ENCODE measurements at regions not wholly inside any gene's neighbourhood (a gene's known extent, or its start where the extent isn't known, plus 50 kb on each side); places are given as distances from the start of the nearest gene placed in this dataset.

GRCh38 chr1:38784452-38785284 lies 74.9 kb downstream of the RRAGC start:
- BruUV-seq (replicated peaks): no TSS peak
- H3K36me3 ChIP-seq (ENCODE audit: control insufficient read depth in 1 of 2, insufficient read depth in 2 of 2, low read length in 2 of 2): no peaks in the 10 kb centered on the region
- no peak overlapping the region for H3K27ac ChIP-seq (ENCODE audit: low read depth, low read length)
- ATAC-seq (no peak), DNase-seq (ENCODE audit: low read depth, low spot score) (no peak)
- H3K79me2 ChIP-seq (ENCODE audit: insufficient read depth, low read length): no peaks in the 10 kb centered on the region
- H3K4me2 ChIP-seq (ENCODE audit: low read length): no peak overlapping the region
- no peak overlapping the region for H3K9ac ChIP-seq (ENCODE audit: low read length)
- ChIA-PET RAD21 (ENCODE audit: low non-redundant PET in 1 of 2, low total read pairs in 2 of 2, uncharacterized antibody in 2 of 2, unreplicated experiment in 2 of 2) (no interaction called here), CTCF (no interaction called here), POLR2A (no interaction called here)
- no peak overlapping the region for H3K4me3 ChIP-seq (replicated peaks in 1 of 2; ENCODE audit: low read depth in 1 of 2, low read length in 2 of 2)
- intact Hi-C loops (cut with micrococcal nuclease): no loop called here
- TF ChIP-seq ZBTB33 (IDR thresholded peaks at IDR 0.05; ENCODE audit: extremely low read depth, insufficient replicate concordance, low read length): no peak
- TF ChIP-seq POLR2AphosphoS5 (IDR thresholded peaks at IDR 0.05; ENCODE audit: low read depth, low read length): no peak
- no peak for TF ChIP-seq YY1 (IDR thresholded peaks at IDR 0.05; ENCODE audit: extremely low read depth, insufficient replicate concordance, low read depth, low read length)
- no peak for TF ChIP-seq EGR1 (IDR thresholded peaks at IDR 0.05; ENCODE audit: low read depth)
- no peak for TF ChIP-seq REST (IDR thresholded peaks at IDR 0.05; ENCODE audit: low read depth)
- no peak for TF ChIP-seq RAD21 (IDR thresholded peaks at IDR 0.05; ENCODE audit: low read depth)
- TF ChIP-seq ELF1 (IDR thresholded peaks at IDR 0.05; ENCODE audit: borderline replicate concordance, low read depth): no peak
- TF ChIP-seq SP1 (IDR thresholded peaks at IDR 0.05; ENCODE audit: low read depth): no peak
- TF ChIP-seq FOSL1 (IDR thresholded peaks at IDR 0.05; ENCODE audit: low read depth): no peak
- no peak for TF ChIP-seq SRF (IDR thresholded peaks at IDR 0.05; ENCODE audit: low read depth)
- TF ChIP-seq POLR2A (IDR thresholded peaks at IDR 0.05; ENCODE audit: borderline replicate concordance, extremely low read depth, insufficient read depth, insufficient read length): no peak
- TF ChIP-seq TCF7L2 (IDR thresholded peaks at IDR 0.05; ENCODE audit: borderline replicate concordance, extremely low read depth, insufficient read depth, insufficient read length): no peak
- no peak for TF ChIP-seq ZFX (IDR thresholded peaks at IDR 0.05)
- no peak for TF ChIP-seq JUND (IDR thresholded peaks at IDR 0.05)
- TF ChIP-seq CBX3 (IDR thresholded peaks at IDR 0.05; ENCODE audit: low read depth): no peak
- no peak for TF ChIP-seq ZNF274 (IDR thresholded peaks at IDR 0.05; ENCODE audit: low read depth, low read length)
- no peak for TF ChIP-seq EZH2phosphoT487 (IDR thresholded peaks at IDR 0.05; ENCODE audit: borderline replicate concordance)
- TF ChIP-seq EZH2 (IDR thresholded peaks at IDR 0.05): no peak
- no peak overlapping the region for H2AFZ ChIP-seq (ENCODE audit: low read depth, low read length, poor library complexity, severe bottlenecking)
- no peaks in the 10 kb centered on the region for H4K20me1 ChIP-seq (ENCODE audit: insufficient read depth)
- no peaks in the 10 kb centered on the region for H3K27me3 ChIP-seq (ENCODE audit: insufficient read depth, low read length)
- H3K9me2 ChIP-seq (ENCODE audit: insufficient read depth): no peaks in the 10 kb centered on the region
- peaks cover 22 to 23% of the 10 kb centered on the region in 2 experiments for H3K4me1 ChIP-seq (ENCODE audit: control insufficient read depth in 1 of 2, insufficient read depth in 2 of 2, low read length in 2 of 2)
- no peaks in the 10 kb centered on the region for H3K9me3 ChIP-seq (ENCODE audit: control insufficient read depth in 1 of 2, insufficient read depth in 1 of 2, low read depth in 1 of 2, low read length in 2 of 2)
